Spleen (tissue), 11 donors: ENCODE measurements at regions not wholly inside any gene's neighbourhood (a gene's known extent, or its start where the extent isn't known, plus 50 kb on each side); places are given as distances from the start of the nearest gene placed in this dataset.

Experiments used
- DNase-seq: peaks from one replicate; pipeline ENCODE4 v3.0.0-alpha.2; 2020
- H3K27ac ChIP-seq, 8 donors: fragments of 200-600 bp; sonication (generic) in 7 of 8; 1 replicate in 4 of 8; 2 replicates in 4 of 8; pipeline versions ENCODE4 v1.5.0 to v1.8.0; 2016 to 2021; ENCODE audit warnings: inconsistent platforms in 4 of 8, mild to moderate bottlenecking in 4 of 8, moderate library complexity in 1 of 8
- H3K27me3 ChIP-seq, 7 donors: fragments of 200-600 bp; sonication (generic) in 6 of 7; replicated peaks in 1 of 7; 1 replicate in 4 of 7; 2 replicates in 3 of 7; pipeline versions ENCODE4 v1.5.0 to v1.8.0; 2016 to 2021; ENCODE audit warnings: inconsistent platforms in 3 of 7, mild to moderate bottlenecking in 1 of 7
- H3K36me3 ChIP-seq, 6 donors: fragments of 200-600 bp; sonication (generic) in 5 of 6; 1 replicate in 4 of 6; 2 replicates in 2 of 6; pipeline versions ENCODE4 v1.5.0 to v1.8.0; 2016 to 2021; ENCODE audit warnings: inconsistent platforms in 2 of 6
- H3K4me1 ChIP-seq, 6 donors: fragments of 200-600 bp; sonication (generic) in 5 of 6; 1 replicate in 3 of 6; 2 replicates in 3 of 6; pipeline versions ENCODE4 v1.5.0 to v1.8.0; 2016 to 2021; ENCODE audit warnings: inconsistent platforms in 3 of 6
- H3K4me3 ChIP-seq, 8 donors: fragments of 200-600 bp; sonication (generic) in 7 of 8; 1 replicate in 4 of 8; 2 replicates in 4 of 8; pipeline versions ENCODE4 v1.5.0 to v1.8.0; 2016 to 2021; ENCODE audit warnings: inconsistent platforms in 4 of 8, mild to moderate bottlenecking in 4 of 8, moderate library complexity in 2 of 8
- H3K9me3 ChIP-seq, 8 donors: fragments of 200-600 bp; sonication (generic) in 7 of 8; 1 replicate in 4 of 8; 2 replicates in 4 of 8; pipeline versions ENCODE4 v1.5.0 to v1.8.0; 2016 to 2021; ENCODE audit warnings: inconsistent platforms in 4 of 8
- POLR2A ChIP-seq, 3 donors: fragments of 450-650 bp; IDR thresholded peaks; one replicate each; pipeline ENCODE4 v1.5.1; 2017; ENCODE audit warnings: antibody characterized with exemption in 3 of 3, mild to moderate bottlenecking in 1 of 3
- POLR2AphosphoS5 ChIP-seq, 3 donors: sonication (generic); formaldehyde crosslinking; IDR thresholded peaks; one replicate each; pipeline ENCODE4 v1.5.1; 2017; ENCODE audit warnings: antibody characterized with exemption in 3 of 3
- WGBS, 5 donors: extraction: QIAGEN DNeasy Blood & Tissue Kit in 3 of 5; methylation state at CpG; one replicate each; pipeline versions ENCODE4 v1.1.5 to v1.1.7; 2013 to 2018; 5-methylcytosine and 5-hydroxymethylcytosine counted together
- intact Hi-C: fragments of 100-400 bp; cut with DNase I; formaldehyde crosslinking; loops from one replicate; pipeline ENCODE4 v1.15.0; 2023; ENCODE audit warnings: low total_unique reads
- TF ChIP-seq, protein P1 (sequence below), 11 experiments: fragments of 200-600 bp in 7 of 11; fragments of 450-650 bp in 4 of 11; sonication (generic) in 4 of 11; IDR thresholded peaks in 8 of 11; conservative IDR thresholded peaks in 3 of 11; 1 replicate in 7 of 11; 2 replicates in 4 of 11; pipeline versions ENCODE4 v1.4.0 to v1.8.0; 2016 to 2021; ENCODE audit warnings: antibody characterized with exemption in 11 of 11, inconsistent platforms in 4 of 11, mild to moderate bottlenecking in 1 of 11
- donor health status: healthy with polysubstance abuse.
- donor health status: DM: no; HTN: no; CAD: no; lungs with moderate emphysema.
- donor health status: DM: no; HTN: no; CAD: no.
- donor health status: Bipolar disorder and iron deficiency.
- donor health status: healthy.
- donor health status: DM: no; HTN: no; CAD: no.
- donor health status: DM: yes; HTN: yes; CAD: no.

DNA sequence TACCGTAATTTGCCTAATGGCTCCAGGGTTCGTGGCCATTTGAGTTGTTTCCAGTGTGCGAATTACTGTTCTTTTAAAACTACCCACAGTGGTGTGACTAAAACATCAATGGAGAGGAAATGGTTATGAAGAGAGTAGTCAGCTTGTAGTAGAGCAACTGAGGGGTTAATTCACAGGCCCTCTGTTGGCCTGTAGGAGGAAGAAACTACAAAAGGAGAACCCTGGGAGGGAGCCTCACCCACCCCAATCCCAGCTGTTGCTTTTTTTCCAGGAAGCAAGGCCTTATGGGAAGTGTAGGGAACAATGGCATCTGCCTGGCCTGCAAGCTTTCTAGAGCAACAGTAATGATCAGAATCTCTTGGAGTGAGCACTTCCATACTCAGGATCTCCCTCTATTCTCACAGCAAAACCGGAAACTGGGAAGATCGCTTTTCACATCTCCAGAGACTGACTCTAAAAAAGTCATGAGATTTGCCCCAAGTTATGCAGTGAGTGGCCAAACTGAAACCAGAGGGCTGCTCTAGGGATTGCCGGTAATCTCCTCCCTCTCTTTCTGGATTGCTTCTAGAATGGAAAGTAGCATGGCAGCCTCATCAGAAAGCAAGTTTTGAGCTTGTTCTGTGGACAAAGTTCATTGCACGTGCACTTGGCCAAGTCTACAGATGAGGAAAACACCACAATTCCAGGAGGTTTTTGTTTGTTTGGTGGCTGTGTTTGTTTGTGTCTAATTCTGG lies 125.3 kb upstream of the PWP1 start:
- no peak overlapping the region for H3K27ac ChIP-seq
- intact Hi-C loops, result no loop called here
- no peak for DNase-seq

DNA sequence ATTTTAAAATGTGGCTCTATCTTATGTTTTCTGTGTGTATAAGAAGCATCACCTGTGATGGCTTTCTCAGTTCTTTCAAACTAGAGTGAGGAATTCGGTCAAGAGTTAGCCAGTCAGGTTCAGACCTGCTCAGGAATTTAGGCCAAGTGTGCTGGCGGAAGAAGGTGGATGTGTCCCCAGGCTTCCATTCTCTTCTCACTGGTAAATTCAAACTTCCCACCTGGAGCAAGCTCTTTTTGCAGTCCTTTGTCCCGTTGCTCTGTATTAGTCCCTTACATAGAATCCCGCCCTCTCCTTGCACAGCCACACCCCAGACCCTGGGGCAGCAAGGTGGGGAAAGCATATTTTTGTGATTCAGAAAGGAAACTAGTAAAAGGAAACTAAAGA lies 124.7 kb upstream of the PWP1 start:
- no peaks in the 10 kb centered on the region for H3K9me3 ChIP-seq
- no peak overlapping the region for H3K27ac ChIP-seq
- H3K36me3 ChIP-seq, result no peaks in the 10 kb centered on the region
- DNase-seq, result no peak
- H3K4me1 ChIP-seq, result no peaks in the 10 kb centered on the region
- TF ChIP-seq, protein P1, sequence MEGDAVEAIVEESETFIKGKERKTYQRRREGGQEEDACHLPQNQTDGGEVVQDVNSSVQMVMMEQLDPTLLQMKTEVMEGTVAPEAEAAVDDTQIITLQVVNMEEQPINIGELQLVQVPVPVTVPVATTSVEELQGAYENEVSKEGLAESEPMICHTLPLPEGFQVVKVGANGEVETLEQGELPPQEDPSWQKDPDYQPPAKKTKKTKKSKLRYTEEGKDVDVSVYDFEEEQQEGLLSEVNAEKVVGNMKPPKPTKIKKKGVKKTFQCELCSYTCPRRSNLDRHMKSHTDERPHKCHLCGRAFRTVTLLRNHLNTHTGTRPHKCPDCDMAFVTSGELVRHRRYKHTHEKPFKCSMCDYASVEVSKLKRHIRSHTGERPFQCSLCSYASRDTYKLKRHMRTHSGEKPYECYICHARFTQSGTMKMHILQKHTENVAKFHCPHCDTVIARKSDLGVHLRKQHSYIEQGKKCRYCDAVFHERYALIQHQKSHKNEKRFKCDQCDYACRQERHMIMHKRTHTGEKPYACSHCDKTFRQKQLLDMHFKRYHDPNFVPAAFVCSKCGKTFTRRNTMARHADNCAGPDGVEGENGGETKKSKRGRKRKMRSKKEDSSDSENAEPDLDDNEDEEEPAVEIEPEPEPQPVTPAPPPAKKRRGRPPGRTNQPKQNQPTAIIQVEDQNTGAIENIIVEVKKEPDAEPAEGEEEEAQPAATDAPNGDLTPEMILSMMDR (IDR thresholded peaks at IDR 0.05 in 8 of 11, conservative IDR thresholded peaks at IDR 0.05 in 3 of 11), result no peak
- no peak for TF ChIP-seq POLR2A (IDR thresholded peaks at IDR 0.05)
- TF ChIP-seq POLR2AphosphoS5 (IDR thresholded peaks at IDR 0.05), result no peak
- H3K27me3 ChIP-seq, result no peaks in the 10 kb centered on the region
- no peak overlapping the region for H3K4me3 ChIP-seq
- intact Hi-C loops, result no loop called here
- 83 to 98% (median 90%) methylated on average over 4 of the region's 4 CpGs for WGBS, 5 donors

More for the DNA sequence above, 125.3 kb upstream of the PWP1 start:
- TF ChIP-seq, protein P1 (IDR thresholded peaks at IDR 0.05 in 8 of 11, conservative IDR thresholded peaks at IDR 0.05 in 3 of 11), result no peak
- TF ChIP-seq POLR2AphosphoS5 (IDR thresholded peaks at IDR 0.05), result no peak
- no peak for TF ChIP-seq POLR2A (IDR thresholded peaks at IDR 0.05)
- H3K4me3 ChIP-seq, result no peak overlapping the region
- H3K36me3 ChIP-seq, result no peaks in the 10 kb centered on the region
- H3K9me3 ChIP-seq, result no peaks in the 10 kb centered on the region
- no peaks in the 10 kb centered on the region for H3K4me1 ChIP-seq
- no peaks in the 10 kb centered on the region for H3K27me3 ChIP-seq
- WGBS, 5 donors, result 81 to 87% (median 84%) methylated on average over 7 of the region's 7 CpGs

- no peaks in the 10 kb centered on the region for H3K27me3 ChIP-seq
- no peak for TF ChIP-seq POLR2A (IDR thresholded peaks at IDR 0.05)
- TF ChIP-seq, protein P1 (IDR thresholded peaks at IDR 0.05 in 8 of 11, conservative IDR thresholded peaks at IDR 0.05 in 3 of 11), result peak in 1 of 11 experiments; percentile 21
- TF ChIP-seq POLR2AphosphoS5 (IDR thresholded peaks at IDR 0.05), result no peak
- H3K36me3 ChIP-seq, result no peaks in the 10 kb centered on the region
- no peak for DNase-seq
- H3K27ac ChIP-seq, result no peak overlapping the region
- WGBS, 5 donors, result 46 to 66% (median 57%) methylated on average over 3 of the region's 3 CpGs
- H3K4me1 ChIP-seq, result no peaks in the 10 kb centered on the region
- intact Hi-C loops, result no loop called here
- no peaks in the 10 kb centered on the region for H3K9me3 ChIP-seq
- H3K4me3 ChIP-seq, result no peak overlapping the region
These were observed 120.7 kb upstream of the PWP1 start for GRCh38 chr12:107564946-107565345.

- H3K27me3 ChIP-seq, result no peaks in the 10 kb centered on the region
- no peaks in the 10 kb centered on the region for H3K36me3 ChIP-seq
- H3K27ac ChIP-seq, result no peak overlapping the region
- H3K4me1 ChIP-seq, result no peaks in the 10 kb centered on the region
- 63 to 84% (median 74%) methylated on average over 5 of the region's 5 CpGs for WGBS, 5 donors
- H3K9me3 ChIP-seq, result no peaks in the 10 kb centered on the region
- DNase-seq, result no peak
- no peak overlapping the region for H3K4me3 ChIP-seq
- TF ChIP-seq POLR2A (IDR thresholded peaks at IDR 0.05) (no peak), POLR2AphosphoS5 (IDR thresholded peaks at IDR 0.05) (no peak)
- TF ChIP-seq, protein P1 (IDR thresholded peaks at IDR 0.05 in 8 of 11, conservative IDR thresholded peaks at IDR 0.05 in 3 of 11), result no peak
- intact Hi-C loops, result no loop called here
These were observed 120.0 kb upstream of the PWP1 start for GRCh38 chr12:107565551-107565950.
